ENCODE measurements at regions not wholly inside any gene's neighbourhood (a gene's known extent, or its start where the extent isn't known, plus 50 kb on each side); places are given as distances from the start of the nearest gene placed in this dataset.

DNA sequence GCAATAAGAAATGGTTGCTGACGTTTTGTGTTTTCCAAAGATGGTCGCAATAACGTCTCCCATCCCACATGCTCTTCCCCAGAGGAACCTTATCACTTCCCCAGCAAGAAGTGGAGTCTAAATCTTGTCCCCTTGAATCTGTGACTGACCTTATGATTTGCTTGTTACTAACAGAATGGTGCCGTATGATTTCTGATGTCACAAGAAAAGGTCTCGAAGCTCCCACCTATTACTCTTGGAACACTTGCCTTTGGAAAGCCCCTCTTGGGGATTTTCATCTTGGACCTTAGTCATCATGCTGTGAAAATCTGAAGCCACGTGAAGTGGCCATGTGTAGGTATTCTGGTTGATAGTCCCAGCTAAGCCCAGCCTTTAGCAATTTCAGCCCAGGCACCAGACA, 86.2 kb upstream of the GLS start:
- Histone ChIP-seq H3K4me3 (no peak overlapping the region), H3K9ac (ENCODE audit: insufficient read depth in 1 of 2, low read length in 2 of 2) (no peak overlapping the region), H3K36me3 (ENCODE audit: control insufficient read depth in 4 of 4, insufficient read depth in 4 of 4, low read length in 4 of 4) (no peaks in the 10 kb centered on the region), H3K4me1 (ENCODE audit: control insufficient read depth in 5 of 5, insufficient read depth in 5 of 5, low read length in 5 of 5) (peaks cover 2 to 10% (median 7%) of the 10 kb centered on the region in 5 donors), H3K9me3 (ENCODE audit: control insufficient read depth in 4 of 4, insufficient read depth in 3 of 4, low read length in 3 of 4) (peaks cover 0 to 2% (median 0%) of the 10 kb centered on the region in 4 donors), H3K27ac (ENCODE audit: low read depth in 1 of 2, low read length in 1 of 2) (no peak overlapping the region), H3K27me3 (ENCODE audit: control insufficient read depth in 3 of 3, insufficient read depth in 3 of 3, low read length in 2 of 3) (no peaks in the 10 kb centered on the region)
- TF ChIP-seq, protein P1, sequence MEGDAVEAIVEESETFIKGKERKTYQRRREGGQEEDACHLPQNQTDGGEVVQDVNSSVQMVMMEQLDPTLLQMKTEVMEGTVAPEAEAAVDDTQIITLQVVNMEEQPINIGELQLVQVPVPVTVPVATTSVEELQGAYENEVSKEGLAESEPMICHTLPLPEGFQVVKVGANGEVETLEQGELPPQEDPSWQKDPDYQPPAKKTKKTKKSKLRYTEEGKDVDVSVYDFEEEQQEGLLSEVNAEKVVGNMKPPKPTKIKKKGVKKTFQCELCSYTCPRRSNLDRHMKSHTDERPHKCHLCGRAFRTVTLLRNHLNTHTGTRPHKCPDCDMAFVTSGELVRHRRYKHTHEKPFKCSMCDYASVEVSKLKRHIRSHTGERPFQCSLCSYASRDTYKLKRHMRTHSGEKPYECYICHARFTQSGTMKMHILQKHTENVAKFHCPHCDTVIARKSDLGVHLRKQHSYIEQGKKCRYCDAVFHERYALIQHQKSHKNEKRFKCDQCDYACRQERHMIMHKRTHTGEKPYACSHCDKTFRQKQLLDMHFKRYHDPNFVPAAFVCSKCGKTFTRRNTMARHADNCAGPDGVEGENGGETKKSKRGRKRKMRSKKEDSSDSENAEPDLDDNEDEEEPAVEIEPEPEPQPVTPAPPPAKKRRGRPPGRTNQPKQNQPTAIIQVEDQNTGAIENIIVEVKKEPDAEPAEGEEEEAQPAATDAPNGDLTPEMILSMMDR (IDR thresholded peaks at IDR 0.05; ENCODE audit: control extremely low read depth, extremely low read depth), result no peak
- DNase-seq, result no peak
- WGBS, 2 donors, result 82 to 90% methylated on average over 6 of the region's 6 CpGs
- no peak for ATAC-seq (ENCODE audit: insufficient read depth, low FRiP score)

DNA sequence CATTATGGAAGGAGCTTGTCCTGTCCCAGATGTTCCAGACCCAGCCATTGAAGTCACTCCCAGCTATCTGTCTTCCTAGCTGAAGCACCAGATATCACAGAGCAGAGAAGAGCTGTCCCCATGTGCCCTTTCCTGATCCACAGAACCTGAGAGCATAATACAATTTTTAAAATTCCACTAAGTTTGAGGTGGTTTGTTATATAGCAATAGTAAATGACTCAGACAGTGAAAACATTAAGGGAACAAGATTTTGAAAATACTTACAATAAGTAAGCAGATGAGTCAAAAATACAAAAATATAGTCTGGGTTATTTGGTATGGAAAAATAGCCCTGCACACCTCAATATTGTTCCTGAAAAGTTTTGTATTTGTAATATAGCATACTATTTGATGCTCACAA, 85.8 kb upstream of the GLS start:
- H3K36me3 ChIP-seq (ENCODE audit: control insufficient read depth in 4 of 4, insufficient read depth in 4 of 4, low read length in 4 of 4), result no peaks in the 10 kb centered on the region
- no peak overlapping the region for H3K27ac ChIP-seq (ENCODE audit: low read depth in 1 of 2, low read length in 1 of 2)
- H3K9me3 ChIP-seq (ENCODE audit: control insufficient read depth in 4 of 4, insufficient read depth in 3 of 4, low read length in 3 of 4), result peaks cover 0 to 2% (median 0%) of the 10 kb centered on the region in 4 donors
- no peaks in the 10 kb centered on the region for H3K27me3 ChIP-seq (ENCODE audit: control insufficient read depth in 3 of 3, insufficient read depth in 3 of 3, low read length in 2 of 3)
- peaks cover 2 to 8% (median 6%) of the 10 kb centered on the region in 5 donors for H3K4me1 ChIP-seq (ENCODE audit: control insufficient read depth in 5 of 5, insufficient read depth in 5 of 5, low read length in 5 of 5)
- TF ChIP-seq, protein P1 (IDR thresholded peaks at IDR 0.05; ENCODE audit: control extremely low read depth, extremely low read depth), result no peak
- H3K4me3 ChIP-seq, result no peak overlapping the region
- DNase-seq (no peak), ATAC-seq (ENCODE audit: insufficient read depth, low FRiP score) (no peak)
- H3K9ac ChIP-seq (ENCODE audit: insufficient read depth in 1 of 2, low read length in 2 of 2), result no peak overlapping the region

DNA sequence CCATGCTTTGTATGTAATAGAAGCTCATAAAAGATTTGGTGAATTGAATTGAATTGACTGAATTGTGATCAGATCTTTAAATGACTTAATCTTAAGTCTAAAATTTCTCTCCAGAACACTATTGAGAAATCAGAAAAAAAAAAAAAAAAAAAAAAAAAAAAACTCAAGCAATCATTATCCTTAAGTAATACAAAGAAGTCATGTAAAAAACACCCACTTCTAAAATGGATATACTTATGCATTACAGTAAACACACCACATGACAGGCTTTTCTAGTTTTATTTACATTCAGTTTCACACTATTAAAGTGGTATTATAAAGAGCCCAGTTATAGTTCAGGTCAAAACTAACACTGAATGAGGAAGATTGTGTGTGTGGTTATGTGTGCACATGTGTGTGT, 84.9 kb upstream of the GLS start:
- Histone ChIP-seq H3K36me3 (ENCODE audit: control insufficient read depth in 4 of 4, insufficient read depth in 4 of 4, low read length in 4 of 4) (no peaks in the 10 kb centered on the region), H3K27ac (ENCODE audit: low read depth in 1 of 2, low read length in 1 of 2) (no peak overlapping the region), H3K9me3 (ENCODE audit: control insufficient read depth in 4 of 4, insufficient read depth in 3 of 4, low read length in 3 of 4) (peaks cover 0 to 2% (median 0%) of the 10 kb centered on the region in 4 donors), H3K27me3 (ENCODE audit: control insufficient read depth in 3 of 3, insufficient read depth in 3 of 3, low read length in 2 of 3) (no peaks in the 10 kb centered on the region), H3K4me3 (no peak overlapping the region), H3K9ac (ENCODE audit: insufficient read depth in 1 of 2, low read length in 2 of 2) (no peak overlapping the region), H3K4me1 (ENCODE audit: control insufficient read depth in 5 of 5, insufficient read depth in 5 of 5, low read length in 5 of 5) (peaks cover 2 to 8% (median 5%) of the 10 kb centered on the region in 5 donors)
- DNase-seq, result no peak
- TF ChIP-seq, protein P1 (IDR thresholded peaks at IDR 0.05; ENCODE audit: control extremely low read depth, extremely low read depth), result no peak
- no peak for ATAC-seq (ENCODE audit: insufficient read depth, low FRiP score)

DNA sequence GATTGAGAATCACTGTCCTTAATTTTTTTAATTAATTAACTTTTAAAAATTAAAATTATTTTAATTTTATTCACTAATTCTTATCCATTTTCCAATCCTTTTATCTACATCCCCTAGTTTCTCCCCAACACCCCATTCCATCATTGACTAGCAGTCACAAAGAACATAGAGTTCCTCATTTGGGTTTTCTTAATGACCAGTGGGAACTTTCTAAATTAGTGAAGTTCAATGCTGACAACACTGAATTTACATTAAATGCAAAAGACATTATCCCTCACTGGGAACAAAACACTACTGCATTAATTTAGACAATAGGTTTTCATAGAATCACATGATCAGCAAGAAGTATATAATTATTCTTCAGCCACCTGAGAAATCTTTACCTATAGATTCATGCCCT, 80.6 kb upstream of the GLS start:
- TF ChIP-seq, protein P1 (IDR thresholded peaks at IDR 0.05; ENCODE audit: control extremely low read depth, extremely low read depth), result no peak
- Histone ChIP-seq H3K9ac (ENCODE audit: insufficient read depth in 1 of 2, low read length in 2 of 2) (no peak overlapping the region), H3K9me3 (ENCODE audit: control insufficient read depth in 4 of 4, insufficient read depth in 3 of 4, low read length in 3 of 4) (no peaks in the 10 kb centered on the region), H3K4me3 (no peak overlapping the region), H3K4me1 (ENCODE audit: control insufficient read depth in 5 of 5, insufficient read depth in 5 of 5, low read length in 5 of 5) (peaks cover 0 to 4% (median 0%) of the 10 kb centered on the region in 5 donors), H3K36me3 (ENCODE audit: control insufficient read depth in 4 of 4, insufficient read depth in 4 of 4, low read length in 4 of 4) (no peaks in the 10 kb centered on the region), H3K27me3 (ENCODE audit: control insufficient read depth in 3 of 3, insufficient read depth in 3 of 3, low read length in 2 of 3) (no peaks in the 10 kb centered on the region), H3K27ac (ENCODE audit: low read depth in 1 of 2, low read length in 1 of 2) (no peak overlapping the region)
- ATAC-seq (ENCODE audit: insufficient read depth, low FRiP score) (no peak), DNase-seq (no peak)

Data from lung (tissue), 11 donors.